Mucosa of stomach (tissue), 1 donor: ENCODE measurements at regions not wholly inside any gene's neighbourhood (a gene's known extent, or its start where the extent isn't known, plus 50 kb on each side); places are given as distances from the start of the nearest gene placed in this dataset.
"Not testable (repeated sequence)": the region's sequence is repeated elsewhere in the genome, so short reads cannot be mapped to it uniquely, and the experiment has no call there.

Source experiments
- H3K27me3 ChIP-seq: one replicate; pipeline ENCODE4 v1.7.0; 2013; ENCODE audit warnings: mild to moderate bottlenecking, low read length; ENCODE audit not compliant: control insufficient read depth, insufficient read depth
- H3K36me3 ChIP-seq: one replicate; pipeline ENCODE4 v1.7.0; 2013; ENCODE audit warnings: low read length; ENCODE audit not compliant: control insufficient read depth, insufficient read depth
- H3K4me1 ChIP-seq: one replicate; pipeline ENCODE4 v1.7.0; 2013; ENCODE audit warnings: mild to moderate bottlenecking, low read length; ENCODE audit not compliant: control insufficient read depth, insufficient read depth
- H3K4me3 ChIP-seq: one replicate; pipeline ENCODE4 v1.7.0; 2013; ENCODE audit warnings: low read length
- H3K9ac ChIP-seq: one replicate; pipeline ENCODE4 v1.7.0; 2013; ENCODE audit warnings: mild to moderate bottlenecking, low read length, moderate library complexity
- H3K9me3 ChIP-seq: one replicate; pipeline ENCODE4 v1.7.0; 2013; ENCODE audit warnings: mild to moderate bottlenecking, low read length, moderate library complexity; ENCODE audit not compliant: control insufficient read depth
- donor health status: Pancreatic carcinoma.

GRCh38 chr1:146409817-146410441 lies 181.1 kb upstream of the NOTCH2NLA start:
- not testable (repeated sequence) for H3K27me3 ChIP-seq, H3K36me3 ChIP-seq, H3K9me3 ChIP-seq, H3K4me1 ChIP-seq, H3K9ac ChIP-seq, H3K4me3 ChIP-seq

GRCh38 chr1:146409116-146409801 lies 180.4 kb upstream of the NOTCH2NLA start:
- not testable (repeated sequence) for H3K9ac ChIP-seq, H3K27me3 ChIP-seq, H3K4me1 ChIP-seq, H3K4me3 ChIP-seq, H3K9me3 ChIP-seq, H3K36me3 ChIP-seq

- not testable (repeated sequence) for H3K4me1 ChIP-seq
These were observed 172.5 kb upstream of the NOTCH2NLA start for GRCh38 chr1:146401281-146401825.

GRCh38 chr1:146400173-146401121 lies 171.6 kb upstream of the NOTCH2NLA start:
- not testable (repeated sequence) for H3K4me3 ChIP-seq, H3K27me3 ChIP-seq, H3K9ac ChIP-seq, H3K36me3 ChIP-seq, H3K4me1 ChIP-seq, H3K9me3 ChIP-seq

More at GRCh38 chr1:146401281-146401825, 172.5 kb upstream of the NOTCH2NLA start:
- not testable (repeated sequence) for H3K9me3 ChIP-seq, H3K4me3 ChIP-seq, H3K9ac ChIP-seq, H3K36me3 ChIP-seq, H3K27me3 ChIP-seq

GRCh38 chr1:146399225-146399624 lies 170.4 kb upstream of the NOTCH2NLA start:
- H3K9ac ChIP-seq: not testable (repeated sequence)

GRCh38 chr1:146396801-146397200 lies 168.0 kb upstream of the NOTCH2NLA start:
- not testable (repeated sequence) for H3K4me1 ChIP-seq, H3K27me3 ChIP-seq, H3K4me3 ChIP-seq, H3K36me3 ChIP-seq, H3K9me3 ChIP-seq, H3K9ac ChIP-seq

More at GRCh38 chr1:146399225-146399624, 170.4 kb upstream of the NOTCH2NLA start:
- not testable (repeated sequence) for H3K4me1 ChIP-seq, H3K4me3 ChIP-seq, H3K27me3 ChIP-seq, H3K36me3 ChIP-seq, H3K9me3 ChIP-seq

GRCh38 chr1:146396242-146396641 lies 167.4 kb upstream of the NOTCH2NLA start:
- H3K4me3 ChIP-seq, H3K4me1 ChIP-seq, H3K9ac ChIP-seq, H3K9me3 ChIP-seq, H3K36me3 ChIP-seq, H3K27me3 ChIP-seq: not testable (repeated sequence)

GRCh38 chr1:146393796-146394195 lies 165.0 kb upstream of the NOTCH2NLA start:
- H3K36me3 ChIP-seq, H3K27me3 ChIP-seq, H3K4me3 ChIP-seq, H3K9me3 ChIP-seq, H3K9ac ChIP-seq, H3K4me1 ChIP-seq: not testable (repeated sequence)

- not testable (repeated sequence) for H3K27me3 ChIP-seq, H3K9ac ChIP-seq, H3K36me3 ChIP-seq, H3K4me3 ChIP-seq, H3K9me3 ChIP-seq, H3K4me1 ChIP-seq
These were observed 164.3 kb upstream of the NOTCH2NLA start for GRCh38 chr1:146393154-146393553.

- H3K9me3 ChIP-seq, H3K27me3 ChIP-seq, H3K4me3 ChIP-seq, H3K36me3 ChIP-seq, H3K9ac ChIP-seq, H3K4me1 ChIP-seq: not testable (repeated sequence)
These were observed 160.4 kb upstream of the NOTCH2NLA start for GRCh38 chr1:146389178-146389577.

GRCh38 chr1:146387750-146388469 lies 159.1 kb upstream of the NOTCH2NLA start:
- H3K36me3 ChIP-seq, H3K9ac ChIP-seq, H3K4me3 ChIP-seq: not testable (repeated sequence)

More at GRCh38 chr1:146387750-146388469, 159.1 kb upstream of the NOTCH2NLA start:
- H3K4me1 ChIP-seq, H3K27me3 ChIP-seq, H3K9me3 ChIP-seq: not testable (repeated sequence)
